Psoas muscle (tissue), 7 donors: ENCODE measurements at regions not wholly inside any gene's neighbourhood (a gene's known extent, or its start where the extent isn't known, plus 50 kb on each side); places are given as distances from the start of the nearest gene placed in this dataset.
A peak's percentile ranks its signal among the peaks of the same experiment; 100 is the strongest.

ENCODE experiments used
- ATAC-seq, 4 donors: fragments of 200-7000 bp; cut with Tn5 transposase; one replicate each; pipeline ENCODE4 v1.9.1; 2020; ENCODE audit warnings: moderate library complexity in 3 of 4, mild to moderate bottlenecking in 2 of 4
- DNase-seq, 2 donors: peaks; one replicate each; pipeline ENCODE4 v3.0.0-alpha.2; 2020
- H3K27ac ChIP-seq: fragments of 200-600 bp; one replicate; pipeline ENCODE4 v1.8.0; 2022
- H3K27me3 ChIP-seq, 3 donors: fragments of 200-600 bp in 1 of 3; one replicate each; pipeline versions ENCODE4 v1.6.1 to v1.8.0; 2013 to 2022; ENCODE audit warnings: low read length in 2 of 3, mild to moderate bottlenecking in 2 of 3, moderate library complexity in 1 of 3; ENCODE audit not compliant: insufficient read depth in 3 of 3
- H3K36me3 ChIP-seq, 2 donors: fragments of 200-600 bp in 1 of 2; one replicate each; pipeline versions ENCODE4 v1.6.1 to v1.8.0; 2013 to 2022; ENCODE audit warnings: low read depth in 1 of 2, mild to moderate bottlenecking in 1 of 2, moderate library complexity in 1 of 2; ENCODE audit not compliant: insufficient read depth in 1 of 2
- H3K4me1 ChIP-seq: fragments of 200-600 bp; one replicate; pipeline ENCODE4 v1.8.0; 2022
- H3K4me3 ChIP-seq: fragments of 200-600 bp; one replicate; pipeline ENCODE4 v1.8.0; 2022; ENCODE audit warnings: mild to moderate bottlenecking
- H3K9me3 ChIP-seq: fragments of 200-600 bp; one replicate; pipeline ENCODE4 v1.8.0; 2022
- CTCF ChIP-seq: fragments of 200-600 bp; IDR thresholded peaks from one replicate; pipeline ENCODE4 v1.8.0; 2022; ENCODE audit warnings: antibody characterized with exemption
- WGBS, 3 donors: extraction: QIAGEN DNeasy Blood & Tissue Kit; methylation state at CpG; one replicate each; pipeline versions ENCODE4 v1.1.6 to v1.1.7; 2013; 5-methylcytosine and 5-hydroxymethylcytosine counted together
- intact Hi-C, 2 donors: fragments of 100-400 bp; cut with DNase I; formaldehyde crosslinking; loops; one replicate each; pipeline versions ENCODE4 v1.11.0 to v1.14.2; 2022
- donor health status: healthy with polysubstance abuse.
- donor health status: DM: no; HTN: no; CAD: no; lungs with moderate emphysema.
- donor health status: Bipolar disorder and iron deficiency.
- donor health status: healthy.
- donor health status: DM: yes; HTN: yes; CAD: no.
- donor health status: DM: no; HTN: no; CAD: no.
- donor health status: DM: yes; HTN: yes; CAD: no.

GRCh38 chr1:221845650-221846371 lies 103.9 kb upstream of the DUSP10 start:
- intact Hi-C loops, result no loop called here
- H3K27me3 ChIP-seq, result no peaks in the 10 kb centered on the region
- DNase-seq, result peak in 1 of 2 donors; percentile 39
- H3K9me3 ChIP-seq, result no peaks in the 10 kb centered on the region
- 36 to 69% (median 48%) methylated on average over 9 of the region's 9 CpGs for WGBS, 3 donors
- no peaks in the 10 kb centered on the region for H3K36me3 ChIP-seq
- no peak overlapping the region for H3K4me3 ChIP-seq
- no peak for TF ChIP-seq CTCF
- peak overlapping the region; percentile 38 for H3K27ac ChIP-seq
- H3K4me1 ChIP-seq, result no peaks in the 10 kb centered on the region
- ATAC-seq, result peak in 3 of 4 donors; percentile 70 to 95 (median 90)

- no peaks in the 10 kb centered on the region for H3K27me3 ChIP-seq
- ATAC-seq (no peak), DNase-seq (no peak)
- intact Hi-C loops, result no loop called here
- H3K27ac ChIP-seq, result no peak overlapping the region
- no peaks in the 10 kb centered on the region for H3K36me3 ChIP-seq
- H3K9me3 ChIP-seq, result no peaks in the 10 kb centered on the region
- H3K4me1 ChIP-seq, result no peaks in the 10 kb centered on the region
- no peak overlapping the region for H3K4me3 ChIP-seq
- no peak for TF ChIP-seq CTCF
These were observed 100.1 kb upstream of the DUSP10 start for GRCh38 chr1:221841983-221842335.

GRCh38 chr1:221841251-221841982 lies 99.5 kb upstream of the DUSP10 start:
- intact Hi-C loops, result no loop called here
- WGBS, 3 donors, result 49 to 52% (median 50%) methylated on average over 4 of the region's 4 CpGs

GRCh38 chr1:221840511-221841243 lies 98.8 kb upstream of the DUSP10 start:
- Histone ChIP-seq H3K27me3 (no peaks in the 10 kb centered on the region), H3K36me3 (no peaks in the 10 kb centered on the region), H3K4me1 (no peaks in the 10 kb centered on the region), H3K4me3 (no peak overlapping the region), H3K27ac (no peak overlapping the region), H3K9me3 (no peaks in the 10 kb centered on the region)
- WGBS, 3 donors, result 58 to 81% (median 71%) methylated on average over 5 of the region's 5 CpGs
- ATAC-seq (peak; percentile 49 to 81 (median 60)), DNase-seq (peak; percentile 47 to 84)
- intact Hi-C loops, result no loop called here
- no peak for TF ChIP-seq CTCF

More at GRCh38 chr1:221841251-221841982, 99.5 kb upstream of the DUSP10 start:
- ATAC-seq (peak in 1 of 4 donors; percentile 59), DNase-seq (no peak)
- no peaks in the 10 kb centered on the region for H3K27me3 ChIP-seq
- H3K4me3 ChIP-seq, result no peak overlapping the region
- H3K4me1 ChIP-seq, result no peaks in the 10 kb centered on the region
- no peaks in the 10 kb centered on the region for H3K9me3 ChIP-seq
- no peak overlapping the region for H3K27ac ChIP-seq
- no peak for TF ChIP-seq CTCF
- no peaks in the 10 kb centered on the region for H3K36me3 ChIP-seq
